SK-N-SH (cell line): ENCODE measurements at regions not wholly inside any gene's neighbourhood (a gene's known extent, or its start where the extent isn't known, plus 50 kb on each side); places are given as distances from the start of the nearest gene placed in this dataset.

Experiments
- CTCF ChIA-PET: fragments of 300-600, 350-600 bp; formaldehyde crosslinking; extraction: SDS; loops from one replicate; lab custom pipeline; 2021; lab: Yijun Ruan, JAX
- POLR2A ChIA-PET: fragments of 350-600 bp; sonication (Branson Sonifier 250); formaldehyde crosslinking; extraction: SDS; loops from one replicate; lab custom pipeline; 2020; ENCODE audit warnings: antibody characterized with exemption, inconsistent platforms; lab: Yijun Ruan, JAX
- DNase-seq: peaks from one replicate; pipeline ENCODE4 v3.0.0; 2012
- H2AFZ ChIP-seq: fragments of 200-600 bp; sonication (generic); 2 replicates; pipeline ENCODE4 v1.8.1; 2016; ENCODE audit warnings: antibody characterized with exemption, mild to moderate bottlenecking, low read depth
- H3F3A ChIP-seq: fragments of 200-600 bp; sonication (generic); replicated peaks from 2 replicates; pipeline ENCODE3; 2016; ENCODE audit warnings: antibody characterized with exemption, mild to moderate bottlenecking; ENCODE audit not compliant: insufficient read depth
- H3K27ac ChIP-seq, 2 experiments: fragments of 200-500 bp in 1 of 2; fragments of 200-600 bp in 1 of 2; sonication (Bioruptor generic) in 1 of 2; sonication (generic), shearing (Covaris generic) in 1 of 2; 2 replicates each; pipeline versions ENCODE4 v1.5.1 to v1.6.1; 2014 to 2016; ENCODE audit warnings: low read depth in 2 of 2, inconsistent platforms in 1 of 2, low read length in 1 of 2, mild to moderate bottlenecking in 1 of 2, mixed read lengths in 1 of 2
- H3K27me3 ChIP-seq: fragments of 200-600 bp; sonication (generic), shearing (Covaris generic); 2 replicates; pipeline ENCODE4 v1.6.1; 2016; ENCODE audit warnings: mixed run types; ENCODE audit not compliant: insufficient read depth
- H3K36me3 ChIP-seq, 2 experiments: fragments of 200-500 bp in 1 of 2; fragments of 200-600 bp in 1 of 2; sonication (Bioruptor generic) in 1 of 2; sonication (generic) in 1 of 2; replicated peaks in 1 of 2; 2 replicates each; pipeline versions ENCODE3 to v1.5.1; 2014 to 2016; ENCODE audit warnings: low read length in 1 of 2, mild to moderate bottlenecking in 1 of 2; ENCODE audit not compliant: insufficient read depth in 2 of 2, control insufficient read depth in 1 of 2
- H3K4me1 ChIP-seq, 2 experiments: fragments of 200-500 bp in 1 of 2; fragments of 200-600 bp in 1 of 2; sonication (Bioruptor generic) in 1 of 2; sonication (generic), shearing (Covaris generic) in 1 of 2; 2 replicates each; pipeline versions ENCODE4 v1.5.1 to v1.6.1; 2014 to 2016; ENCODE audit warnings: low read depth in 1 of 2, low read length in 1 of 2, mixed run types in 1 of 2; ENCODE audit not compliant: insufficient read depth in 2 of 2, control insufficient read depth in 1 of 2
- H3K4me2 ChIP-seq: fragments of 200-600 bp; sonication (generic), shearing (Covaris generic); 2 replicates; pipeline ENCODE4 v1.6.1; 2017; ENCODE audit warnings: mixed run types
- H3K4me3 ChIP-seq, 2 experiments: fragments of 200-500 bp in 1 of 2; fragments of 200-600 bp in 1 of 2; sonication (Bioruptor generic) in 1 of 2; sonication (generic), shearing (Covaris generic) in 1 of 2; 2 replicates each; pipeline versions ENCODE4 v1.5.1 to v1.8.1; 2014 to 2016; ENCODE audit warnings: low read depth in 2 of 2, inconsistent platforms in 1 of 2, low read length in 1 of 2, mild to moderate bottlenecking in 1 of 2, mixed read lengths in 1 of 2, moderate library complexity in 1 of 2
- H3K79me2 ChIP-seq: fragments of 200-600 bp; sonication (generic); 2 replicates; pipeline ENCODE4 v1.8.1; 2017; ENCODE audit warnings: mild to moderate bottlenecking; ENCODE audit not compliant: insufficient read depth
- H3K9ac ChIP-seq: fragments of 200-600 bp; sonication (generic); 2 replicates; pipeline ENCODE4 v1.6.1; 2017; ENCODE audit warnings: mixed run types
- H3K9me2 ChIP-seq: fragments of 200-600 bp; sonication (generic); 2 replicates; pipeline ENCODE4 v1.6.1; 2017; ENCODE audit warnings: mixed run types
- H3K9me3 ChIP-seq: fragments of 200-600 bp; sonication (generic); 2 replicates; pipeline ENCODE4 v1.6.1; 2017; ENCODE audit warnings: mixed run types, mild to moderate bottlenecking, moderate library complexity
- H4K20me1 ChIP-seq: fragments of 200-600 bp; sonication (generic); 2 replicates; pipeline ENCODE4 v1.6.1; 2017; ENCODE audit warnings: mild to moderate bottlenecking, mixed run types; ENCODE audit not compliant: insufficient read depth
- CTCF ChIP-seq: fragments of 200-600 bp; sonication (generic); IDR thresholded peaks from 2 replicates; pipeline ENCODE4 v1.6.1; 2017; ENCODE audit warnings: antibody characterized with exemption, mild to moderate bottlenecking, moderate library complexity
- FOSL2 ChIP-seq: IDR thresholded peaks from 2 replicates; pipeline ENCODE4 v1.4.0; 2012; ENCODE audit warnings: low read depth, mild to moderate bottlenecking, moderate library complexity, borderline replicate concordance
- GATA2 ChIP-seq: sonication (generic); formaldehyde crosslinking; IDR thresholded peaks from 2 replicates; pipeline ENCODE4 v1.5.0; 2020; ENCODE audit warnings: mild to moderate bottlenecking, missing genetic modification reagents
- IRF3 ChIP-seq: fragments of 150-350 bp; IDR thresholded peaks from 2 replicates; pipeline ENCODE4 v1.6.1; 2016; ENCODE audit warnings: mild to moderate bottlenecking, low read depth, low read length
- MEF2A ChIP-seq: IDR thresholded peaks from 2 replicates; pipeline ENCODE4 v1.4.0; 2012; ENCODE audit warnings: low read depth, borderline replicate concordance
- MXI1 ChIP-seq: IDR thresholded peaks from 2 replicates; pipeline ENCODE4 v1.6.1; 2012; ENCODE audit warnings: mild to moderate bottlenecking, low read depth, low read length, improper control_type of control experiment
- PBX3 ChIP-seq: IDR thresholded peaks from 2 replicates; pipeline ENCODE4; 2012
- POLR2AphosphoS5 ChIP-seq: IDR thresholded peaks from 2 replicates; pipeline ENCODE4 v1.6.1; 2012; ENCODE audit warnings: low read depth, low read length
- RAD21 ChIP-seq: IDR thresholded peaks from 2 replicates; pipeline ENCODE4 v1.6.1; 2012; ENCODE audit warnings: mild to moderate bottlenecking, low read length
- REST ChIP-seq: IDR thresholded peaks from 2 replicates; pipeline ENCODE4 v1.6.1; 2012; ENCODE audit warnings: mild to moderate bottlenecking, low read depth, low read length, moderate library complexity
- RFX5 ChIP-seq: IDR thresholded peaks from 2 replicates; pipeline ENCODE4 v1.6.1; 2012; ENCODE audit warnings: mild to moderate bottlenecking, improper control_type of control experiment, low read length
- SIN3A ChIP-seq: IDR thresholded peaks from 2 replicates; pipeline ENCODE4 v1.6.1; 2012; ENCODE audit warnings: low read depth, mild to moderate bottlenecking, low read length, moderate library complexity, borderline replicate concordance
- SMC3 ChIP-seq: IDR thresholded peaks from 2 replicates; pipeline ENCODE4 v1.6.1; 2012; ENCODE audit warnings: low read depth, low read length, improper control_type of control experiment
- TEAD4 ChIP-seq: IDR thresholded peaks from 2 replicates; pipeline ENCODE4 v1.4.0; 2012; ENCODE audit warnings: mild to moderate bottlenecking, borderline replicate concordance; ENCODE audit not compliant: insufficient read depth
- USF1 ChIP-seq: IDR thresholded peaks from 2 replicates; pipeline ENCODE4 v1.4.0; 2012; ENCODE audit warnings: low read depth, borderline replicate concordance
- YY1 ChIP-seq: IDR thresholded peaks from 2 replicates; pipeline ENCODE4 v1.4.0; 2012; ENCODE audit warnings: low read depth, mild to moderate bottlenecking
- ZBTB33 ChIP-seq: IDR thresholded peaks from 2 replicates; pipeline ENCODE4 v1.4.0; 2012; ENCODE audit warnings: low read depth, borderline replicate concordance
- WGBS: methylation state at CpG from one replicate; pipeline ENCODE4 v1.1.6; 2017; ENCODE audit warnings: low lambda C conversion rate; 5-methylcytosine and 5-hydroxymethylcytosine counted together

- H4K20me1 ChIP-seq: no peaks in the 10 kb centered on the region
- no peaks in the 10 kb centered on the region for H3K79me2 ChIP-seq
- H2AFZ ChIP-seq: no peak overlapping the region
- 15% methylated on average over 7 of the region's 7 CpGs for WGBS
- no peak overlapping the region for H3K4me3 ChIP-seq
- H3K9me2 ChIP-seq: no peaks in the 10 kb centered on the region
- no peak overlapping the region for H3K4me2 ChIP-seq
- ChIA-PET CTCF (no interaction called here), POLR2A (no interaction called here)
- H3K27me3 ChIP-seq: no peaks in the 10 kb centered on the region
- no peaks in the 10 kb centered on the region; a peak in 1 of 4 replicates for H3K4me1 ChIP-seq
- H3K27ac ChIP-seq: no peak overlapping the region
- H3K9me3 ChIP-seq: no peaks in the 10 kb centered on the region
- peaks cover 3% of the 10 kb centered on the region for H3F3A ChIP-seq
- TF ChIP-seq MEF2A (no peak), MXI1 (no peak), IRF3 (no peak), RAD21 (no peak), TEAD4 (no peak), POLR2AphosphoS5 (no peak), YY1 (no peak), REST (no peak), CTCF (no peak), GATA2 (CRISPR knock-in tag) (no peak), USF1 (no peak; the same call in 1 of the 2 replicates), RFX5 (no peak), SIN3A (no peak), SMC3 (no peak), PBX3 (no peak), ZBTB33 (no peak), FOSL2 (no peak)
- no peak overlapping the region for H3K9ac ChIP-seq
- no peaks in the 10 kb centered on the region for H3K36me3 ChIP-seq
- DNase-seq: no peak
Observed at GRCh38 chr6:141418076-141418475, 714.6 kb upstream of the GJE1 start.
